Suprapubic skin (tissue), 4 donors: ENCODE measurements at regions not wholly inside any gene's neighbourhood (a gene's known extent, or its start where the extent isn't known, plus 50 kb on each side); places are given as distances from the start of the nearest gene placed in this dataset.

Source experiments
- CTCF ChIP-seq, 2 donors: fragments of 200-600 bp in 1 of 2; fragments of 450-650 bp in 1 of 2; sonication (generic) in 1 of 2; IDR thresholded peaks; one replicate each; pipeline ENCODE4 v1.5.1; 2016 to 2019; ENCODE audit warnings: antibody characterized with exemption in 2 of 2, mild to moderate bottlenecking in 1 of 2, moderate library complexity in 1 of 2
- EP300 ChIP-seq: sonication (generic); formaldehyde crosslinking; IDR thresholded peaks from one replicate; pipeline ENCODE4 v1.6.1; 2017; ENCODE audit warnings: antibody characterized with exemption
- POLR2A ChIP-seq, 2 donors: fragments of 450-650 bp; IDR thresholded peaks; one replicate each; pipeline ENCODE4 v1.6.1; 2017; ENCODE audit warnings: antibody characterized with exemption in 2 of 2, mild to moderate bottlenecking in 2 of 2, moderate library complexity in 2 of 2
- POLR2AphosphoS5 ChIP-seq, 3 donors: sonication (generic); formaldehyde crosslinking; IDR thresholded peaks; one replicate each; pipeline ENCODE4 v1.6.1; 2017; ENCODE audit warnings: antibody characterized with exemption in 3 of 3

GRCh38 chr1:5638582-5638981 is 353.6 kb downstream of the NPHP4 start:
- TF ChIP-seq POLR2A (IDR thresholded peaks at IDR 0.05) (no peak), CTCF (IDR thresholded peaks at IDR 0.05) (no peak), POLR2AphosphoS5 (IDR thresholded peaks at IDR 0.05) (no peak), EP300 (no peak)
